B cell (primary cell): ENCODE measurements at regions not wholly inside any gene's neighbourhood (a gene's known extent, or its start where the extent isn't known, plus 50 kb on each side); places are given as distances from the start of the nearest gene placed in this dataset.
"Not testable (repeated sequence)": the region's sequence is repeated elsewhere in the genome, so short reads cannot be mapped to it uniquely, and the experiment has no call there.

ENCODE experiments used
- ATAC-seq: fragments of 200-7000 bp; cut with Tn5 transposase; one replicate; pipeline ENCODE4 v1.10.0; 2021; ENCODE audit warnings: low read depth, mild to moderate bottlenecking, moderate number of reproducible peaks, moderate library complexity
- CTCF ChIA-PET: fragments of 350-600 bp; sonication (Branson Sonifier 250); formaldehyde crosslinking; loops from one replicate; lab custom pipeline; 2021; ENCODE audit warnings: antibody characterized with exemption, inconsistent platforms; lab: Charles Lee
- POLR2A ChIA-PET: fragments of 350-600 bp; sonication (Branson Sonifier 250); formaldehyde crosslinking; loops from one replicate; lab custom pipeline; 2021; ENCODE audit warnings: antibody characterized with exemption; lab: Charles Lee
- DNase-seq: peaks from one replicate; pipeline ENCODE4 v3.0.0; 2013
- H2AFZ ChIP-seq: 2 replicates; pipeline ENCODE4 v1.6.1; 2012; ENCODE audit warnings: mild to moderate bottlenecking, low read depth, low read length; ENCODE audit not compliant: insufficient read depth, poor library complexity, severe bottlenecking
- H3K27ac ChIP-seq, 2 donors: 1 replicate in 1 of 2; 2 replicates in 1 of 2; pipeline ENCODE4 v1.5.1; 2012 to 2013; ENCODE audit warnings: low read length in 2 of 2, mild to moderate bottlenecking in 2 of 2, moderate library complexity in 1 of 2
- H3K27me3 ChIP-seq, 4 experiments: fragments of 200-600 bp in 1 of 4; sonication (generic) in 1 of 4; replicated peaks in 1 of 4; 1 replicate in 2 of 4; 2 replicates in 2 of 4; pipeline versions ENCODE4 v1.6.1 to v1.7.0; 2013 to 2016; ENCODE audit warnings: low read length in 3 of 4, mild to moderate bottlenecking in 2 of 4, mixed read lengths in 1 of 4, moderate library complexity in 1 of 4; ENCODE audit not compliant: insufficient read depth in 4 of 4, control insufficient read depth in 3 of 4; ENCODE audit errors: control extremely low read depth in 1 of 4
- H3K36me3 ChIP-seq, 2 experiments: replicated peaks in 1 of 2; 1 replicate in 1 of 2; 2 replicates in 1 of 2; pipeline versions ENCODE4 v1.6.1 to v1.7.1; 2013; ENCODE audit warnings: low read length in 1 of 2; ENCODE audit not compliant: insufficient read depth in 2 of 2, control insufficient read depth in 1 of 2; ENCODE audit errors: control extremely low read depth in 1 of 2, extremely low read depth in 1 of 2
- H3K4me1 ChIP-seq, 2 donors: fragments of 200-600 bp in 1 of 2; sonication (generic) in 1 of 2; 1 replicate in 1 of 2; 2 replicates in 1 of 2; pipeline versions ENCODE4 v1.5.1 to v1.6.1; 2013 to 2017; ENCODE audit warnings: low read length in 2 of 2; ENCODE audit not compliant: control insufficient read depth in 2 of 2, insufficient read depth in 2 of 2
- H3K4me2 ChIP-seq: replicated peaks from 2 replicates; pipeline ENCODE3; 2012; ENCODE audit warnings: mild to moderate bottlenecking, low read depth, low read length; ENCODE audit not compliant: poor library complexity, severe bottlenecking
- H3K4me3 ChIP-seq, 5 experiments: fragments of 200-600 bp in 1 of 5; sonication (generic) in 1 of 5; 1 replicate in 3 of 5; 2 replicates in 2 of 5; pipeline versions ENCODE4 v1.5.1 to v1.7.0; 2011 to 2016; ENCODE audit warnings: low read length in 4 of 5, mild to moderate bottlenecking in 4 of 5, low read depth in 2 of 5, control low read depth in 1 of 5, moderate library complexity in 1 of 5; ENCODE audit not compliant: insufficient read depth in 1 of 5; ENCODE audit errors: control extremely low read depth in 1 of 5, extremely low read depth in 1 of 5
- H3K79me2 ChIP-seq: fragments of 200-600 bp; sonication (generic); one replicate; pipeline ENCODE4 v1.6.0; 2016; ENCODE audit warnings: low read length; ENCODE audit not compliant: control insufficient read depth, insufficient read depth
- H3K9ac ChIP-seq: fragments of 200-600 bp; sonication (generic); 2 replicates; pipeline ENCODE4 v1.6.1; 2017; ENCODE audit warnings: mild to moderate bottlenecking, low read length, moderate library complexity
- H3K9me3 ChIP-seq, 3 donors: one replicate each; pipeline versions ENCODE4 v1.6.1 to v1.7.1; 2013; ENCODE audit warnings: low read length in 2 of 3; ENCODE audit not compliant: control insufficient read depth in 2 of 3, insufficient read depth in 1 of 3; ENCODE audit errors: control extremely low read depth in 1 of 3
- H4K20me1 ChIP-seq: 2 replicates; pipeline ENCODE4 v1.6.0; 2012; ENCODE audit warnings: mild to moderate bottlenecking, low read length; ENCODE audit not compliant: insufficient read depth, control insufficient read depth, poor library complexity, severe bottlenecking
- H3K27ac Mint-ChIP-seq: one replicate; pipeline ENCODE4 v1.8.0; 2021; ENCODE audit warnings: mixed read lengths
- H3K27me3 Mint-ChIP-seq: one replicate; pipeline ENCODE4 v1.8.0; 2021; ENCODE audit warnings: mixed read lengths
- H3K4me1 Mint-ChIP-seq: one replicate; pipeline ENCODE4 v1.8.0; 2021; ENCODE audit warnings: mixed read lengths
- H3K4me3 Mint-ChIP-seq: one replicate; pipeline ENCODE4 v1.8.0; 2021; ENCODE audit warnings: mixed read lengths
- H3K9me3 Mint-ChIP-seq: one replicate; pipeline ENCODE4 v1.8.0; 2022; ENCODE audit warnings: mixed read lengths; ENCODE audit not compliant: insufficient read depth
- CTCF ChIP-seq: fragments of 200-600 bp; IDR thresholded peaks from one replicate; pipeline ENCODE4 v1.8.0; 2022; ENCODE audit warnings: antibody characterized with exemption, mild to moderate bottlenecking
- EZH2 ChIP-seq: IDR thresholded peaks from 2 replicates; pipeline ENCODE4 v1.6.1; 2012; ENCODE audit warnings: borderline replicate concordance, low read depth, mild to moderate bottlenecking, moderate library complexity, low read length; ENCODE audit not compliant: insufficient read depth, poor library complexity, severe bottlenecking
- WGBS: methylation state at CpG from one replicate; pipeline ENCODE4 v1.1.5; 2013; ENCODE audit warnings: missing lambda C conversion rate; ENCODE audit not compliant: insufficient coverage; 5-methylcytosine and 5-hydroxymethylcytosine counted together
- intact Hi-C: fragments of 100-400 bp; cut with micrococcal nuclease; formaldehyde crosslinking; loops from one replicate; pipeline ENCODE4 v1.10.0; 2022

GRCh38 chr16:34078691-34079090 lies 619.3 kb downstream of the TP53TG3F start:
- 82% methylated on average over 14 of the region's 14 CpGs for WGBS
- intact Hi-C loops = no loop called here

GRCh38 chr16:34085038-34085437 lies 625.6 kb downstream of the TP53TG3F start:
- H3K9ac ChIP-seq, POLR2A ChIA-PET, H3K4me3 ChIP-seq, H3K27me3 Mint-ChIP-seq, H3K4me1 ChIP-seq, H3K4me2 ChIP-seq, H3K79me2 ChIP-seq, H3K27ac ChIP-seq, H4K20me1 ChIP-seq, DNase-seq, H3K4me3 Mint-ChIP-seq, H3K4me1 Mint-ChIP-seq, H3K27me3 ChIP-seq, CTCF ChIA-PET, H2AFZ ChIP-seq, ATAC-seq, H3K36me3 ChIP-seq, H3K27ac Mint-ChIP-seq, intact Hi-C loops: not testable (repeated sequence)
- H3K9me3 Mint-ChIP-seq = peaks cover 19% of the 10 kb centered on the region
- H3K9me3 ChIP-seq = peaks cover 15 to 40% (median 32%) of the 10 kb centered on the region in 3 donors
- WGBS = 69% methylated on average over 5 of the region's 5 CpGs

More at GRCh38 chr16:34078691-34079090, 619.3 kb downstream of the TP53TG3F start:
- H3K4me2 ChIP-seq = no peak overlapping the region
- peaks cover 11 to 17% (median 13%) of the 10 kb centered on the region in 3 donors for H3K9me3 ChIP-seq
- H3K9me3 Mint-ChIP-seq = peaks cover 10% of the 10 kb centered on the region
- H2AFZ ChIP-seq = no peak overlapping the region
- H3K27me3 Mint-ChIP-seq = no peaks in the 10 kb centered on the region
- no peaks in the 10 kb centered on the region for H3K4me1 ChIP-seq
- no peaks in the 10 kb centered on the region for H3K4me1 Mint-ChIP-seq
- no peak overlapping the region for H3K9ac ChIP-seq
- H3K27ac Mint-ChIP-seq = no peak overlapping the region
- DNase-seq (peak; percentile 21), ATAC-seq (no peak)
- H3K36me3 ChIP-seq = no peaks in the 10 kb centered on the region
- no peaks in the 10 kb centered on the region for H4K20me1 ChIP-seq
- no peak overlapping the region for H3K4me3 ChIP-seq
- no peak for TF ChIP-seq EZH2
- no peak for TF ChIP-seq CTCF
- no peak overlapping the region for H3K4me3 Mint-ChIP-seq
- no peak overlapping the region for H3K27ac ChIP-seq
- no peaks in the 10 kb centered on the region for H3K27me3 ChIP-seq
- ChIA-PET POLR2A (no interaction called here), CTCF (no interaction called here)
- no peaks in the 10 kb centered on the region for H3K79me2 ChIP-seq

- intact Hi-C loops, H4K20me1 ChIP-seq, H3K27me3 ChIP-seq, POLR2A ChIA-PET, H3K27ac ChIP-seq, H3K4me3 Mint-ChIP-seq, H3K36me3 ChIP-seq, CTCF ChIA-PET, H3K4me1 ChIP-seq, ATAC-seq, H3K79me2 ChIP-seq, H3K27ac Mint-ChIP-seq, H2AFZ ChIP-seq, H3K27me3 Mint-ChIP-seq, H3K4me3 ChIP-seq, H3K9ac ChIP-seq, DNase-seq, H3K4me1 Mint-ChIP-seq, H3K4me2 ChIP-seq: not testable (repeated sequence)
- WGBS = 88% methylated on average over 14 of the region's 14 CpGs
- H3K9me3 ChIP-seq = peaks cover 4 to 51% (median 26%) of the 10 kb centered on the region in 3 donors
- peaks cover 21% of the 10 kb centered on the region for H3K9me3 Mint-ChIP-seq
Observed at GRCh38 chr16:34095006-34095405, 635.6 kb downstream of the TP53TG3F start.
